ENCODE measurements at regions not wholly inside any gene's neighbourhood (a gene's known extent, or its start where the extent isn't known, plus 50 kb on each side); places are given as distances from the start of the nearest gene placed in this dataset.

DNA sequence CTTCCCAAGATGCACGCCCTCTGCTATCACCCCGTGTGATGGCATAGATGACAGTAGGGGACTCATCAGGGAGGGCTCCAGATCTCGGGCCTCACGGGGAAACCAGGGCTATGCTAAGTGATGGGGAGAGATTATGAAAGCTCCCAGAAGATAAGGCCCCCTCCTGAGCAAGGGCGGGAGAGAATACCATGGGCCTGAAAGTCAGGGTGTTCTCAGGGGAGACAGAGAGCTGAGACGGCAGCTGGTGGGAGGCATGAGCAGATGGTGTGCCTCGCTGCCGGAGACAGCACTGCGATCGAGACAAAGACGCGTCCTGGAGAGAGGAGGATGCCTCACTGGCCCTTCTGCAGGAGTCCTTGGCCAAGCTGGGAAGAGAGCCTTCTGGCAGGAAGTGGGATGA lies 106.5 kb upstream of the ADPGK start:
- H3K4me2 ChIP-seq (ENCODE audit: extremely low read depth, insufficient read depth, low read length) = no peak overlapping the region
- no peaks in the 10 kb centered on the region for H3K27me3 ChIP-seq (ENCODE audit: control insufficient read depth, insufficient read depth, low read length)
- H3K79me2 ChIP-seq (ENCODE audit: control insufficient read depth, insufficient read depth, low read length) = no peaks in the 10 kb centered on the region
- H2AFZ ChIP-seq (ENCODE audit: low read length) = no peak overlapping the region
- H3K36me3 ChIP-seq (ENCODE audit: control insufficient read depth, insufficient read depth, low read length) = no peaks in the 10 kb centered on the region
- no peak overlapping the region for H3K27ac ChIP-seq (ENCODE audit: insufficient read depth, low read length)
- no peak overlapping the region for H3K9ac ChIP-seq (ENCODE audit: insufficient read depth, low read length)
- H3K4me3 ChIP-seq (replicated peaks in 1 of 4; ENCODE audit: control extremely low read depth in 1 of 4, insufficient read depth in 1 of 4, low read depth in 3 of 4, low read length in 4 of 4) = no peak overlapping the region
- H4K20me1 ChIP-seq (ENCODE audit: control insufficient read depth, extremely low read depth, insufficient read depth, low read length) = no peaks in the 10 kb centered on the region
- H3K9me3 ChIP-seq (ENCODE audit: control insufficient read depth, insufficient read depth, low read depth, low read length) = no peaks in the 10 kb centered on the region
- H3K4me1 ChIP-seq (ENCODE audit: control insufficient read depth, extremely low read depth, insufficient read depth, low read length) = no peaks in the 10 kb centered on the region
- TF ChIP-seq EZH2 (IDR thresholded peaks at IDR 0.05; ENCODE audit: low read length, missing control alignments) = no peak
- TF ChIP-seq, protein P1, sequence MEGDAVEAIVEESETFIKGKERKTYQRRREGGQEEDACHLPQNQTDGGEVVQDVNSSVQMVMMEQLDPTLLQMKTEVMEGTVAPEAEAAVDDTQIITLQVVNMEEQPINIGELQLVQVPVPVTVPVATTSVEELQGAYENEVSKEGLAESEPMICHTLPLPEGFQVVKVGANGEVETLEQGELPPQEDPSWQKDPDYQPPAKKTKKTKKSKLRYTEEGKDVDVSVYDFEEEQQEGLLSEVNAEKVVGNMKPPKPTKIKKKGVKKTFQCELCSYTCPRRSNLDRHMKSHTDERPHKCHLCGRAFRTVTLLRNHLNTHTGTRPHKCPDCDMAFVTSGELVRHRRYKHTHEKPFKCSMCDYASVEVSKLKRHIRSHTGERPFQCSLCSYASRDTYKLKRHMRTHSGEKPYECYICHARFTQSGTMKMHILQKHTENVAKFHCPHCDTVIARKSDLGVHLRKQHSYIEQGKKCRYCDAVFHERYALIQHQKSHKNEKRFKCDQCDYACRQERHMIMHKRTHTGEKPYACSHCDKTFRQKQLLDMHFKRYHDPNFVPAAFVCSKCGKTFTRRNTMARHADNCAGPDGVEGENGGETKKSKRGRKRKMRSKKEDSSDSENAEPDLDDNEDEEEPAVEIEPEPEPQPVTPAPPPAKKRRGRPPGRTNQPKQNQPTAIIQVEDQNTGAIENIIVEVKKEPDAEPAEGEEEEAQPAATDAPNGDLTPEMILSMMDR (conservative IDR thresholded peaks at IDR 0.05 in 1 of 2, IDR thresholded peaks at IDR 0.05 in 1 of 2; ENCODE audit: low read depth in 1 of 2, low read length in 2 of 2) = no peak
- no peak for DNase-seq (ENCODE audit: low read depth in 2 of 2)

DNA sequence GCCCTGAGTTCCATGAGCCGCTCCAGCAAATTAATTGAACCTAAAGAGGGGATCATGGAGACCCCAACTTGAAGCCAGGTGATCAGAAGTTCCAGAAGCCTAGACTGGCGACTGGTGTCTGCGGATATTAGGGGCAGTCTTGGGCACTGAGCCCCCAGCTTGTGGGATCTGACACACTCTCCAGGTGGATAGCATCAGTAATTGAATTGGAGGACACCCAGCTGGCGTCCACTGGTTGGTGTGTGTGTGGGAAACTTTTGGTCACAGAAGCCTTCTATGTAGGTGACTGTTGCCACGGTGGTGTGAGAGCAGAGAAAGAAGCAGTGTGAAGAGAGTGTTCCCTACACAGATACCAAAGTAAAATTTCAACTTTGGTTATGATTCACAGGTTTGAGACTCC lies 106.0 kb upstream of the ADPGK start:
- no peak overlapping the region for H3K4me3 ChIP-seq (replicated peaks in 1 of 4; ENCODE audit: control extremely low read depth in 1 of 4, insufficient read depth in 1 of 4, low read depth in 3 of 4, low read length in 4 of 4)
- TF ChIP-seq EZH2 (IDR thresholded peaks at IDR 0.05; ENCODE audit: low read length, missing control alignments) = no peak
- TF ChIP-seq, protein P1 (conservative IDR thresholded peaks at IDR 0.05 in 1 of 2, IDR thresholded peaks at IDR 0.05 in 1 of 2; ENCODE audit: low read depth in 1 of 2, low read length in 2 of 2) = no peak
- DNase-seq (ENCODE audit: low read depth in 2 of 2) = no peak
- no peaks in the 10 kb centered on the region for H3K9me3 ChIP-seq (ENCODE audit: control insufficient read depth, insufficient read depth, low read depth, low read length)
- H3K27me3 ChIP-seq (ENCODE audit: control insufficient read depth, insufficient read depth, low read length) = no peaks in the 10 kb centered on the region
- no peaks in the 10 kb centered on the region for H3K4me1 ChIP-seq (ENCODE audit: control insufficient read depth, extremely low read depth, insufficient read depth, low read length)
- no peaks in the 10 kb centered on the region for H4K20me1 ChIP-seq (ENCODE audit: control insufficient read depth, extremely low read depth, insufficient read depth, low read length)
- no peak overlapping the region for H2AFZ ChIP-seq (ENCODE audit: low read length)
- no peaks in the 10 kb centered on the region for H3K36me3 ChIP-seq (ENCODE audit: control insufficient read depth, insufficient read depth, low read length)
- H3K4me2 ChIP-seq (ENCODE audit: extremely low read depth, insufficient read depth, low read length) = no peak overlapping the region
- no peaks in the 10 kb centered on the region for H3K79me2 ChIP-seq (ENCODE audit: control insufficient read depth, insufficient read depth, low read length)
- no peak overlapping the region for H3K27ac ChIP-seq (ENCODE audit: insufficient read depth, low read length)
- no peak overlapping the region for H3K9ac ChIP-seq (ENCODE audit: insufficient read depth, low read length)

DNA sequence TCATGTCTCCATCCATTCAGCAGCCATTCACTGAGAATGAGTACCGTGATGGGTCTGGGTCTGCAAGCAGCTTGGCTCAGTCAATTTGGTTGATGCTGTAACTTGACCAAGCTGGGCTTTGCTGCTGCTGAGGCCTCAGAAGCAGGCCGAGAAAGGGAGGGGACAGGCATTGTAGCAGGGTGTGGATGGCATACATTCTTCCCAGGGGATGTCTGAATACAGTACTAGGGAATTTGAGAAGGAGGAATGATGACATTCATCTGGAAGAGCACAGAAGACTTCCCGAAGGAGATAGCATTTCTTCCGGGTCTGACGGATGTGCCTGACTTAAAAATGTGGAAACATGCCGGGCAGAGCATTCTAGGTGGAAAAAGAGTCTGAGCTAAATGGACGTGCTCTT lies 105.3 kb upstream of the ADPGK start:
- Histone ChIP-seq H3K4me1 (ENCODE audit: control insufficient read depth, extremely low read depth, insufficient read depth, low read length) (no peaks in the 10 kb centered on the region), H3K4me2 (ENCODE audit: extremely low read depth, insufficient read depth, low read length) (no peak overlapping the region), H3K9me3 (ENCODE audit: control insufficient read depth, insufficient read depth, low read depth, low read length) (no peaks in the 10 kb centered on the region), H3K79me2 (ENCODE audit: control insufficient read depth, insufficient read depth, low read length) (no peaks in the 10 kb centered on the region), H2AFZ (ENCODE audit: low read length) (no peak overlapping the region), H3K4me3 (replicated peaks in 1 of 4; ENCODE audit: control extremely low read depth in 1 of 4, insufficient read depth in 1 of 4, low read depth in 3 of 4, low read length in 4 of 4) (no peak overlapping the region), H3K9ac (ENCODE audit: insufficient read depth, low read length) (no peak overlapping the region), H3K36me3 (ENCODE audit: control insufficient read depth, insufficient read depth, low read length) (no peaks in the 10 kb centered on the region), H3K27ac (ENCODE audit: insufficient read depth, low read length) (no peak overlapping the region), H3K27me3 (ENCODE audit: control insufficient read depth, insufficient read depth, low read length) (no peaks in the 10 kb centered on the region), H4K20me1 (ENCODE audit: control insufficient read depth, extremely low read depth, insufficient read depth, low read length) (no peaks in the 10 kb centered on the region)
- DNase-seq (ENCODE audit: low read depth in 2 of 2) = no peak
- TF ChIP-seq, protein P1 (conservative IDR thresholded peaks at IDR 0.05 in 1 of 2, IDR thresholded peaks at IDR 0.05 in 1 of 2; ENCODE audit: low read depth in 1 of 2, low read length in 2 of 2) = no peak
- no peak for TF ChIP-seq EZH2 (IDR thresholded peaks at IDR 0.05; ENCODE audit: low read length, missing control alignments)
